ENCODE measurements at regions not wholly inside any gene's neighbourhood (a gene's known extent, or its start where the extent isn't known, plus 50 kb on each side); places are given as distances from the start of the nearest gene placed in this dataset.

- no peaks in the 10 kb centered on the region for H3K4me1 Mint-ChIP-seq
- peaks cover 14% of the 10 kb centered on the region for H3K9me3 Mint-ChIP-seq
- peaks cover 11% of the 10 kb centered on the region for H3K27me3 Mint-ChIP-seq (ENCODE audit: low read depth)
- no peak overlapping the region for H3K4me3 Mint-ChIP-seq
- H3K27ac Mint-ChIP-seq = no peak overlapping the region
- no peak for DNase-seq (ENCODE audit: low spot score in 2 of 2, unreplicated experiment in 2 of 2)
- no peaks in the 10 kb centered on the region for H3K36me3 Mint-ChIP-seq
- TF ChIP-seq CTCF (IDR thresholded peaks at IDR 0.05; ENCODE audit: unreplicated experiment) = no peak
These were observed 85.4 kb upstream of the NPTX2 start for GRCh38 chr7:98531717-98532116.

GRCh38 chr7:98528079-98528478 lies 89.0 kb upstream of the NPTX2 start:
- H3K27ac Mint-ChIP-seq = no peak overlapping the region

GRCh38 chr7:98526059-98526458 lies 91.0 kb upstream of the NPTX2 start:
- no peaks in the 10 kb centered on the region for H3K4me1 Mint-ChIP-seq
- H3K27ac Mint-ChIP-seq = no peak overlapping the region
- H3K27me3 Mint-ChIP-seq (ENCODE audit: low read depth) = peaks cover 1% of the 10 kb centered on the region
- no peak for TF ChIP-seq CTCF (IDR thresholded peaks at IDR 0.05; ENCODE audit: unreplicated experiment)
- peaks cover 15% of the 10 kb centered on the region for H3K9me3 Mint-ChIP-seq
- H3K36me3 Mint-ChIP-seq = no peaks in the 10 kb centered on the region
- DNase-seq (ENCODE audit: low spot score in 2 of 2, unreplicated experiment in 2 of 2) = no peak
- H3K4me3 Mint-ChIP-seq = no peak overlapping the region

More at GRCh38 chr7:98528079-98528478, 89.0 kb upstream of the NPTX2 start:
- no peak for TF ChIP-seq CTCF (IDR thresholded peaks at IDR 0.05; ENCODE audit: unreplicated experiment)
- no peaks in the 10 kb centered on the region for H3K36me3 Mint-ChIP-seq
- no peak overlapping the region for H3K4me3 Mint-ChIP-seq
- DNase-seq (ENCODE audit: low spot score in 2 of 2, unreplicated experiment in 2 of 2) = no peak
- no peaks in the 10 kb centered on the region for H3K4me1 Mint-ChIP-seq
- H3K9me3 Mint-ChIP-seq = peaks cover 16% of the 10 kb centered on the region
- H3K27me3 Mint-ChIP-seq (ENCODE audit: low read depth) = peaks cover 5% of the 10 kb centered on the region

- Mint-ChIP-seq H3K9me3 (peaks cover 15% of the 10 kb centered on the region), H3K4me3 (no peak overlapping the region), H3K4me1 (no peaks in the 10 kb centered on the region), H3K27me3 (ENCODE audit: low read depth) (peaks cover 1% of the 10 kb centered on the region), H3K27ac (no peak overlapping the region), H3K36me3 (no peaks in the 10 kb centered on the region)
- TF ChIP-seq CTCF (IDR thresholded peaks at IDR 0.05; ENCODE audit: unreplicated experiment) = no peak
- DNase-seq (ENCODE audit: low spot score in 2 of 2, unreplicated experiment in 2 of 2) = no peak
These were observed 95.9 kb upstream of the NPTX2 start for GRCh38 chr7:98521089-98521692.

- no peak for TF ChIP-seq CTCF (IDR thresholded peaks at IDR 0.05; ENCODE audit: unreplicated experiment)
- H3K27me3 Mint-ChIP-seq (ENCODE audit: low read depth) = peaks cover 3% of the 10 kb centered on the region
- peaks cover 15% of the 10 kb centered on the region for H3K9me3 Mint-ChIP-seq
- no peaks in the 10 kb centered on the region for H3K4me1 Mint-ChIP-seq
- no peak overlapping the region for H3K27ac Mint-ChIP-seq
- no peaks in the 10 kb centered on the region for H3K36me3 Mint-ChIP-seq
- no peak overlapping the region for H3K4me3 Mint-ChIP-seq
- no peak for DNase-seq (ENCODE audit: low spot score in 2 of 2, unreplicated experiment in 2 of 2)
These were observed 96.6 kb upstream of the NPTX2 start for GRCh38 chr7:98520356-98520951.

All from mesothelial cell of epicardium (in vitro differentiated cells).